SK-N-SH (cell line): ENCODE measurements at regions not wholly inside any gene's neighbourhood (a gene's known extent, or its start where the extent isn't known, plus 50 kb on each side); places are given as distances from the start of the nearest gene placed in this dataset.

Experiments used
- CTCF ChIP-seq: fragments of 200-600 bp; sonication (generic); IDR thresholded peaks from 2 replicates; pipeline ENCODE4 v1.6.1; 2017; ENCODE audit warnings: antibody characterized with exemption, mild to moderate bottlenecking, moderate library complexity
- FOXM1 ChIP-seq: IDR thresholded peaks from 2 replicates; pipeline ENCODE4 v1.4.0; 2012; ENCODE audit warnings: low read depth, mild to moderate bottlenecking
- MAX ChIP-seq: IDR thresholded peaks from 2 replicates; pipeline ENCODE4 v1.4.0; 2012; ENCODE audit warnings: low read depth

DNA sequence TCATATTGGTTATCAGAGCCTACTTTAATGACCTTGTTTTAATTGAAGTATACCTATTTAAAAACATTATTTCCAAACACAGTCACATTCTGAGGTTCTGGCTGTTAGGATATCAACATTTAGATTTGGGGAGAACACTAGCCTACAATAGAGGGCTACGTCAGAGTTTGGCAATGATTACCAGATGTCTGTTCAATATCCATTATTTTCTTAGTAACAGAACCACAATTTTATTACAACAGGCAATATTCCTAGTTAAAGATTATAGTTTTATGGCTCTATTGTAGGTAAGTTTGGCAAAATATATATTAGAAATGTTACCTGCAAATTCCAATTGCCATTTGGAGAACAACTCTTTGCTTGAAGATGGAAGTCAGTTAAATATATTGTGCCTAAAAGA lies 1163.1 kb upstream of the MIR17HG start:
- TF ChIP-seq CTCF (no peak), MAX (no peak), FOXM1 (no peak)
